ENCODE measurements at regions not wholly inside any gene's neighbourhood (a gene's known extent, or its start where the extent isn't known, plus 50 kb on each side); places are given as distances from the start of the nearest gene placed in this dataset.

DNA sequence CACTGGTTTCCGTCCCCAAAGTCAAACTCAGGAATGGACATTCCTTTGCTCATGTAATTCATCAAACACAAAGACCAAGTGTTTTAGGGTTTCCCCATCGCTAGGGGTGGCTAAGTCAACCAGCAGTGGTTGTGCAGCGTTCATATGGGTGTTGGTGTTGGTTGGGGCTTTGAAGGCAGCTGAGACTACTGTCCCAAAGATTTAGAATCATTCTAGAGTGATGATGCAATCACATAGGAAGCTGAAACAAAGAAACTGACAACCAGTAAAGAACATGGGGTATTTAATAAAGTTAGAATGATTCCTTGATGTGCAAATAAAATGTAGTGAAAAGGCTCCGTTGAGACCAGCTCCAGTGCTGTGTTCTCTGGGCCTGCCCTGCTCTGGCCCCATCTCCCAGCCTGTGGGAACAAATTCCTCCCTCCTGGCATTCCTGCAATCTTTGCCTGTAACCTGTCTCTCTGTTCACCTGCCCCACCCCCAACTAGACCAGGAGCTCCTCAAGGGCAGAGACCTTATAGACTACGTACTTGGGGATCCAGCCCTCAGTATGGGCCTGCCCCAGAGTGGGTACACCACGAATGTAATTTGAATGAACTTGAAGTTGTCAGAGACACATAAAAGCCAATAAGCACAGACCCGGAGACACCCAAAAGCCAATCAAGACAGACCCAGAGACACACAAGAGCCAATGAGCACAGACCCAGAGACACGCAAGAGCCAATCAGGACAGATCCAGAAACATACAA lies 191.7 kb upstream of the TWIST2 start:
- no peak for DNase-seq

DNA sequence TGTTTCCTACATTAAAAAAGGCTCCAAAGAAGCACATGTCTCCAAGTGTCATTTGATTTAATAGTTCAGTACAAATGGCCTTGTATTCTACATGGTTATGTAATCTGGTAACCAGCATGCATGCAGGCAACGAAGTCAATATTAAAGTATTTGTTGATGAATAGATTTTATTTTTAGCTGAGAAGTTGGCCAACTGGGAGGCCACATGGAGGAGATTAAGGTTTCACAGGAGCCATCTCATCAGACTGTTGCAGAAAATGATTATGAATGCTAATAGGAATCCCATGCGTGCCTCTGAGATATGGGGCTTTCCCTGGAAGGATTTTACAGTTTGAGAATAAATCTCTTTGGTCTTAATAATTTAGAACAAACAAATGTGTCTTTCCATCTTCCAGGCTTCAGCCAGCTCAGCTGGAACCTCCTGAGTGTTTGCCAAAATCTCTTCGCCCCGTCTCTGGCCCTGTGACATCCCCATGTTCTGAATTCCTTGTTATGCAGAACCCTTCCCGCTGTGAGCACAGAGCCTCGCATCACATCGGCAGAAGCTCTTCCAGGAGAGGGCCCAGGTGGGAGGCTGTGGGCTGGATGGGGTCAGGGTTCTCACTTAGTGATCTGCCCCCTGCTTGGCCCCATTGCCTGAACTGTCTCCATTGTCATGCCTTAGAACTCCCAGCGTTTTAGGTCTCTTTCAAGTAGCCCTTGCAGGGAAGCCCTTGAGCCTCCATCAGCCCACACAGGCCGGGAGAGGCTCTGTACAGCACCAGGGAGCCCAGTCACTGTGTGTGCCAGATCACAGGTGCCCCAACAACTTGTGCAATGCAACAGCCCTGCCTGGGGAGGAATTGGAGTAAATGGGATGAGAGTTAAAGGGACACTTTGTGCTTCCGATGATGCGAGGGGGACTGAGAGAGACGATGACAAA lies 190.5 kb upstream of the TWIST2 start:
- DNase-seq: peak; percentile 46

DNA sequence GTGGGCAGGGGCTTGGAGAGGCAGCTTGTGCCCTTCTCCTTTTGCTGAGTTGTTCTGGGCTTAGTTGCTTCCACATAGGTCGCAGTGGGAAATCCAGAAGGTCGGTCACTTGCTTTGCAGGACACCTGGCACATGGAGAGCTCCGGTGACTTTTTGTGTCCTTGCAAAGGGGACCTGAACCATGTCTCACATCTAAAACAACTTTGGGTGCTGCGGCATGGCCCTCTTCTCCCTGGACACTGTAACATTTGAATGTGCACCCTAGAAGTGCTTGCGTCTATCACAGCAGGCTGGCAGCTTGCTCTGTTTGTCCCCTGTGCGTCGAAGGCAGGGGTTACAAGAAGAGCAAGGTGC lies 189.9 kb upstream of the TWIST2 start:
- no peak for DNase-seq

DNA sequence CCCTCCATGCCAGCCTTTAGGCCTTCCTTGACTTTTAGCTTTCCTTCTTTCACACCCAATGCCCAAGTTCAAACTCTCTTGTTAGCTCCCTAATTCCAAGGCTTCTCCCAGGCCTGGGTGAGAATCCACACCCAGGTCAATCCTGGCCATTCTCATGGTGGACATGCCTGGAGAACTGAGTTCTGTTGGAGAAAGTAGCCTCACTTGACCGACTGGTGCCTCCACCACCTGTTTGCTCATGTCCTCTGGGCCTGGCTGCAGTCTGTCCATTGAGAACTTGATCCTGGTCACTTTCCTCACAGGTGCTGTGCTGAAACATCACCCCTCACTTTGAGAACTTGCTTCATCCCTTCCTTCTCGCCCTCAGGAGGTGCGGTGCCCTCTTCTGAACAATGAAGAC lies 189.1 kb upstream of the TWIST2 start:
- no peak for DNase-seq

DNA sequence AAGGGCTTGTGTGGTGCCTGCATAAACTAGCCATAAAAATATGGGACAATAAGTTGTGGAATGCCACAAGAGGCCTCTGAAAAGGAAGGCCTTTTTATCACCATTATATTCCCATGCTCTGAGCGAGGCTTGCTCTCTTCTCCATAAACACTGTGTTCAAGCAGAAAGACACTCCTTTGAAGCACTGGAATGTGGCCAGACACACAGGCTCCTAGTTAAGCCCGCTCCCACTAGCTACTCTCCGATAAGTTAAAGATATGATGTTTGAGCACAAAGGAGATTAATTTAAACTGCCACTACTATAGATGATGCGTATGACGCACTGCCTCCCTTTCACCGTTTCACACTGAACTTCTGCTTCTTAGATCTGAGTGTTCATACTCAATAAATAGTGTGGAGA lies 188.7 kb upstream of the TWIST2 start:
- no peak for DNase-seq

DNA sequence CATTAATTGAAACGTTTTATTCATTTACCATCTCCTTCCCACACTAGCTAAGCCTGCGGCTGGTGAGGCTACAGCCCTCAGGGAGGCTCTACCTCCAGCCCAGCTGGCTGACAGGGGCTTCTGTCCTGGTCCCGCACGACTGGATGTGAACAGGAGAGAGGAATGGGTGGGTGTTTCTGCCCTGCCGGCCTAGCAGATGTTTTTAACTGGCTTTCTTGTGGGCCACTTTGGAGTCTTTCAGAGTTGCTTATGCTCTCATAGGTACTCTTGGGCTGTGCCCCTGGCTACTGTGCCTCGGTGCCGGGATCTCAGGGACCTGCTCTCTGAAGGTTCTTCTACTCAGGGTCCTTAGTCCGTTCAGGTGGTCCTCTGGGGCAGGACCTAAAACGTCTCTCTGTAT lies 184.3 kb upstream of the TWIST2 start:
- DNase-seq: no peak

DNA sequence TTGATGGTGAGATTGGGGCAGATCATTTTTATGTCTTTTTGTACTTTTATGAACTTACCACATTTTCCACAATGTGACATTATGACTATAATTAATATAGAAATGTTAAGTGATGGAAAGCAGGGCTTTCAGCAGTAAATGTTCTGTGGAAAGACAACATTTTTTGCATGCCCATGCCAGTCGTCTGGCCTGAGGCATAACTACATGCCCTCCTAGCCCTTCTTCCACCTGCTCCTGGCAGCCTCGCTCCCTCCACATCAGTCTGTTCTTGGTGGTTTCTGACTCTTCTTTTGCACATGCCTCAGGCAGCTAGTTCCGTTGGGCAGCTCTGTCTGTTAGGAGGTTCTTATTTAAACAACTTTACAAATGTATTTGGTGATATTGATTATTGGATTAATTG lies 182.0 kb upstream of the TWIST2 start:
- no peak for DNase-seq

DNA sequence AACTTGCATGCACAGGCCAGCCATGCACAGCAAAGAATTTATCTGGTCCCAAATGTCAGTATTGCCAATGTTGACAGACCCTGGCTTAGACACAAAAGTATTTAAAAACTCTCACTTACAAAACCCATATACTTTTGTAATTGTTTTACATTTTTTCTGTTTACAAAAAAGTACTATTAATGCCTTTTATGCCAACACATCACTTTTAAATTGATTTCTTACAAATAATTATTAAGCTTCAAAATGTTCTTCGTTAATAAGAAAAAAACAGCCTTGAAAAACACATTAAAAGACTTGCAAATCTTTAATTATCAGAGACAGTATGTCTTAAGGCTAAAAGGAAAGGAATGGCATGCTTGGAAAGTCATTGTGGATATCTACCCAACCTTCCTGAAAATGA lies 181.3 kb upstream of the TWIST2 start:
- DNase-seq: no peak

DNA sequence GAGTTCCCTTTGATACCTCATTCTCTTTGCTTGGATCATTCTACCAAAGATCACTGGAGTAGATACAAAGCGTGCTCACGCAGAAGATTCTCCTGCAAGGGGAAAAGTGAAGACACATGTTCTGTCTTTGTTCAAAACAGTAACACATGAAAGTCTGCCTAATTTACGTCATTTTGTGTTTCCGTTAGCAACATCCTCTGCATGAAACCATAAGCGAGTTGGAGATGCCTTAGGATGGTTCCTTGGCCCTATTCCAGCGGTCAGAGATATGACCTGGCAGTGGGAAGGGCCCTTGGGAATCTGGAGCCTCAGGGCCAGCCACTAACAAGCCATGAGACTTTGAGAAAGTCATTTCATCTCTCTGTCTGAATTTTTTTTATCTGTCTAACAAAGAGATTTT lies 180.9 kb upstream of the TWIST2 start:
- peak; percentile 72 for DNase-seq

DNA sequence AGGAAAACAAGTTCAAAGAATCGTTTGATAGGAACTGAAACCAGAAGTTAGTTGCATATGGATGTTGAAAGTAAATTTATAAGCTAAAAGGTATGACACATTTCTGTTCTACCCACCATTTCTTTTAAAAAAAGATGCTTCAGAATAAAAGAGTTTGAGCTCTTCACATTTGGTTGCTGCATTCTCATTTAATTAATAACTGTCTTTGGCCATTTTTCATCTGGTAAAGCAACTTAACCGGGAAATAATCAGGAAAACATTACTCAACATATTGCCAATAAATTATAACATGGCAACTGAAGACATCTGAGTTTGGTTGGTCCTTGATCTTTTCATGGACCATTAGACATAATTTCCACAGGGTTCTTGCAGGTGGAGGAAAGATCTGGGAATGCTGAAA lies 180.2 kb upstream of the TWIST2 start:
- DNase-seq: no peak

DNA sequence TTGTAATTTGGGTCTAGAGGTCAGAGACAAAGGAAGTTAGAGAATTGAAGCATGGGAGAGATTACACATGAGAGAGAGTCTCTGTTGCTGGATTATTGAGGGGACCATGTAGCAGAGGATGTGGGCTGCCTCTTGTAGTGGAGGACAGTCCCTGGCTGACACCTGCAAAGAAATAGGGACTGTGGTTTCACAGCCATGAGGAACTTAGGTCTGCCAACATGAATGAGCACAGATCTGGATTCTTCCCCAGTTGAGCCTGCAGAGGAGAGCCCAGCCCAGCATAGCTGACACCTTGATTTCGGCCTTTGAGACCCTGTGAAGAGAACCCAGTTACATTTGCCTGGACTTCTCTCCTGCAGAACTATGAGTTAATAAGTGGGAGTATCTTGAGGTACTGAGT lies 179.5 kb upstream of the TWIST2 start:
- no peak for DNase-seq

DNA sequence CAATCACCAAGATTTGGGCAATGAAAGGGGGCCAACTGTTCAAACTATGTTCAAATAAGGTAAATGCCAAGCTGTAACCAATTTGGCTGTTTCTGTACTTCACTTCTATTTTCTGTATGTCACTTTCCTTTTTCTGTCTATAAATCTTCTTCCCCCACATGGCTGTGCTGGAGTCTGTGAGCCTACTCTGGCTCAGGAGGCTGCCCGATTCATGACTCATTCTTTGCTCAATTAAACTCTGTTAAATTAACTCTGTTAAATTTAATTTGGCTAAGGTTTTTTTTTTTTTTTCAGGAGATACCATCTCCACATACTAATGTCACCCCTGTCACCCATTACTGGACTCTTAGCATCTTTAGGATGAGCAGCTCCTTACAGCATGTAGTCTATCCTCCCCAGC lies 178.8 kb upstream of the TWIST2 start:
- DNase-seq: no peak

DNA sequence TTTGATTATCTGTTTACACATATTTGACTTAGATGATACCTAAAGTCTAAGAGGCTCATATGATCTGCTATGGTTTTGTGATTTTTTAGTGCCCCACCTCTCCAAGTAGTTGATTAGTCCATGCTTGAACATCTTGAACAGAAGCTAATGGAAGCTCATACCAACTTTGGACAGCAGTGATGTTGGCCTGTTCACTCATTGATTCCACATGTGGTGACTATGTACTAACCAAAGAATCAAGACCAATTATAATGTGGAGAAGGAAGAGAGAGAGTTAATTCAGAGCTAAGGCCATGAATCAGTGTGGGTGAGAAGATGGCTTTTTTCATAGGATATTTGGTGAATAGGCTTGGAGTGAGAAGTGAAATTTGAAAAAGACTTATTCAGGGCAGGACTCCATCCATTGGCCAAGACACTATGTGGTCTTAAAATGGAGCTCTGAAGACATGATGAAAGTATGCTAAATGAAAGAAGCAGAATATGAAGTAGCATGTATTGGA lies 178.3 kb upstream of the TWIST2 start:
- DNase-seq: no peak

DNA sequence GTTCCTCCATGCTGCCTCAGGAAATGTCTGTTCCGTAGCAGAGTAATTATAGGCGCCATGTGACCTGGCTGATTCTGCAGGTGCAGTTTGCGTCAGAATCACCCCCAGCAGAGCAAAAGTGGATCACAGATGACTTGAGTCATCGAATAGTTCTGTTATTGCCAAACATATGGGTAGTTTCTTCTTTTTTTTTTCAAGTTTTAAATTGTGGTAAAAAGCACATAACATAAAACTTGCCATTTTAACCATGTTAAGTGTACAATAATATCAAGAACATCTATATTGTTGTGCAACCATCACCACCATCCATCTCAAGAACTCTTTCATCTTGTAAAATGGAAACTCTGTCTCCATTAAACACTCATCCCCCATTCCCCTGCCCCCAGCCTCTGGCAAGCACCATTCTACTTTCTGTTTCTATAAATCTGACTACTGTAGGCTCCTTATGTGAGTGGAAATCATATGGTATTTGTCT lies 177.7 kb upstream of the TWIST2 start:
- peak; percentile 68 for DNase-seq

DNA sequence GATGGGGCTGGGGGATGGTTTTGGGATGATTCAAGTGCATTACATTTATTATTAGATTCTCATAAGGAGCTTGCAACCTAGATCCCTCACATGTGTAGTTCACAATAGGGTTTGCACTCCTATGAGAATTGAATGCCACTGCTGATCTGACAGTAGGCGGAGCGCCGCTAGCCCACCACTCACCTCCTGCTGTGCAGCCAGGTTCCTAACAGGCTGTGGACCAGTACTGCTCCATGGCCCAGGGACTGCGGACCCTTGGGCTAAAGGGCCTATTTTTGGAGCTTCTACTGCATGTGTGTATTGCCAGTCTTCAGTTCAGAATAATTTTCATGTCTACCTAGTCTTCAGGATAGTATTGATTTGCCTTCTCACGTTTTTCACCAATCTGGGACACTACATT lies 165.3 kb upstream of the TWIST2 start:
- DNase-seq: no peak

DNA sequence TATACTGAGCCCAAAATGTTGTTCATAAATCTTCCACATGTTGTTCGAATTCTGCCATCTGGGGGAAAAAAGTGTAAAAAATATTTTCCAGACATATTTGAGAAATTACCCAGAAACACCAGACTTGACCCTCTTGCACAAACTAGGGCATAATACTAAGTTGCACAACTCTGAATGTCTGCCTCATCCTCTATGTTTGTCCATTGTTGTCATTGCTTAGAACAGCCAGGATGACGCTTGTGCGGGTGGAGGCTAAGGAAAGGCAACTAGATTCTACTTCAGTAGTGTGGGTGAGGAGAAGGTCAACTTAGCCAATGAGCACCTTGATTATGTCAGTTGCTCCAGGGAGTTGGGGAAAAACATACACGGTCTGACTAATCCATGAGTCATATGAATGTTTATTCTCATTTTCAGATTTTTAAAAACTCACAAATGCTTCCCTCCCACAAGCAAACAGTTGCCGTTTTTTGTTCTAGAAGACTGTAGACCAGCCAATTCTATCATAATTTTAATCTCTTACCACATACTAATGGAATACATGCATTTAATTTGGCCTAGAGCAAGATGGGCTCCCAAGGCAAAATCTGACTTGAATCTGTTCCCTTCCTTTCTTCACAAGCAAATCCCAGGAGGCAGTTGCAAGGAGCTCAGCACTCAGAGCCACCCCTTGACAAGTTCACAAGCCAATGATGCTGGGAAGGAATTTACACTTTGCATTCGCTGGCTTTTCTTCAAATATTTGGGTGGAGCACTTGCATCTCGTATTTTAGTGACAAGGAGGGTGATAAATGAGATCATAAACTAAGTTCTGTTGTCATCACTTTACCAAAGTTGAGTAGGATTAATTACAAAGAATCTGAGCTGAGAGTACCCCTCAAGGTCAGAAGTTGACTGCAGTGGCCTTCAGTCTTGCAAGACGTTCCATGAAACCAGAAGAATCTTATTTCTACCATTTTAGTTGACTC lies 163.2 kb upstream of the TWIST2 start:
- DNase-seq: peak; percentile 96

DNA sequence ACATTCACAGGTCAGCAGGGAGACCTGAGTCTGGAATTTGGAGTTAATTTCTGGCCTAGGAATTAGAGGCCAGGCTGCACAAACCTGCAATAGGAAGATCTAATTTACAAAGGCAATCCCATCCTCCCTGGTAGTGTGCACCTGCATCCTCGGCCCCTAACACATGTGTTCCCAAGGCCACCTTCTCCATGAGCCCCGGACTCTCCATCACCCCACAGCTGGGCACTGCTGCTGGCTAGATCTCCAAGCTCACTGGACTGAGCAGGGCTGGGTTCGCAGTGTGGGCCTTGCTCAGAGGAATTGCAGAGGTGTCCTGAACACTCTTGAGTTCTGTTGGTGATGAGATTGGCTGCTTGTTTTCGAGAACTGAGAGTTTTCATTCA lies 162.6 kb upstream of the TWIST2 start:
- no peak for DNase-seq

DNA sequence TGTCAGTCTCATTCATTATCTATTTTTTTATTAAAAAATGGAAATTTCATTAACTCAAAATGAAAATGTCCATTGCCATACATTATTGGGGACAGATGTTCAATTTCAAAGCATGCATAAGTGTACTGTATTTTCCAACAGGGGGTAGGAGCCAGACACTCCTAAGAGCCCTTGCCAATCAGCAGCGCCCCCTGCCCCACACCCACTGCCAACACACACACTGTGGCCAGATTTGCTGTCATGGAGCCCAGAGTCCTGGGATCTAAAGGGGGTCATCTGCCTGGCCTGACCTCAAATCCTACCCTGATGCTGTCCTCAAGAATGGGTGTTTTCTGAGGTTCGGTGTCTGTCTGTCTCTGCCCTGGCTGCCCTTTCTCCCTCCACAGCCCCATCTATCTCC lies 162.2 kb upstream of the TWIST2 start:
- no peak for DNase-seq

DNA sequence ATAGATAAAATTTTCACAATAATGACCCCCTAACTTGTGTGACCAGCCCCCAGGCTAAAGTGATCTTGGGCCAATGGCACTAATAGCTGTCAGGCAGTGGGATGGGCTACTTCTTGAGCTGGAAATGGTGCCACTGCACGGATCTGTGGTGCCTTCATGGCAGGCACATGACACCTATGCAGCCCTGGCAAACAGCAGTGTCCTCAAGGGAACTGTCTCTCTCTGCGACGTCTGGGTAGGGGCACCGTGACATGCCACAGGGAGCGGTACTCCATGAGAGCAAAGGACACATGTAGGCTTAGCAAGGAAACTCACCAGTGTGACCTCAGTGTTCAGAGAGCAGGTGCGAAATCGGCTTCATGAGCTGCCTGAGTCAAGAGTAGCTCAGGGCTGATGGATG lies 161.7 kb upstream of the TWIST2 start:
- no peak for DNase-seq

DNA sequence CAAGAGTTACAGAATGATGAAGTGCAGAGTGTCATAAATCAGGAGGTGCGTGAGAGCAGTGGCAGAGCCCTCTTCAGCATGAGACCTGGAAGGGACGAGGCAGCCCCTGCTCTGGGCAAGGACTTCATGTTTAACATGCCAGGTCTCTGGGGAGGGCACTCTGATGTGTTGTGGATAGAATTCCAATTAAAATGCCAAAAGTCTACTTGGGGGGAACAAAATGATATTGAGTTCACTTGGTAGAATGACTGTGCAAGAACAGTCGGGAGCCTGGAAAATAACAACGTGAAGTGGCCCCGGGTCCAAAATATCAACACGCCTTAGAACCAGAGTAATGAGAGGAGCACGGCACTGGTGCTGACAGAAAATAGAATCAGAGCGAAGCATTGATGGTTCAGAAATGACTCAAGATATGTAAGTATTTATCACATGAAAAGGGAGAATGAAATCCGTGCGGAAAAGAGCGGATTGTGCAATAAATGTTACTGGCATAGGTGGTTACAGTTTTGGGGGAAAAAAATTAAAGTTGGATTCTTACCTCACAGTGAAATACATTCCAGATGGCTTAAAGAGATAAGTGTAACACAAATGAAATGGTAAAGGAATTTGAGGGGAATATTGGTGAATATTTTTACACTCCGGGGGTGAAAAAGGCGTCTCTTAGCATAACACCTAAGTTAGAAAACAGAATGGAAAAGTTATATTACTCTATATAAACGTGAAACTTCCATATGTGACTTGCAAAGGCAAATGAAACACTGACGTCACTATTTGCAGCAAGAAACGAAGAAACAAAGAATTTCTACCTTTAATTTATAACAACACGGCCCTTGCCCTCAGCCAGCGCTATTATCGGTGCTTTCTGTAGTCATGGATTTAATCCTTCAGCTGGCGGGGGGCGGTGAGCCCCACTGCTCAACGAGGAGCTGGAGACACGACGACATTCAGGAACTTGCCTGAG lies 159.4 kb upstream of the TWIST2 start:
- peak; percentile 89 for DNase-seq

DNA sequence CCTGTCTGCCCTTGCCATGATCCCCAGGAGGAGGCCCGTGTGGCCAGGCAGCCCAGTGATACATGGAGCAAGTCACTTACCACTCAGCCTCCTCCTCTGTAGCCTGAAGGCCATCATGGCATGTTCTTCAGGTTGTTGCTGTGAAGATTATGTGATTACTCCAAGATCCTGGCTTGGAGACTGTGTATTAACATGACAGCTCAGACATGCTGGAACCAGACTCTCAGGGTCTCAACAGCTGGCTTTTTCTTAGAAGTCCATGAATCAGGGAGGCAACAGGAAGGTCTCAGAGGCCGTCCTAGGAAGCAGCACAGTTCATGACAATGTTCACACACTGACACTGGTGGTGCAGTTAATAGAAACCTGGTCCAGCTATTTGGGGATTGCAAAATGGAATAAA lies 158.6 kb upstream of the TWIST2 start:
- DNase-seq: no peak
